Ectodermal cell (in vitro differentiated cells): ENCODE measurements at regions not wholly inside any gene's neighbourhood (a gene's known extent, or its start where the extent isn't known, plus 50 kb on each side); places are given as distances from the start of the nearest gene placed in this dataset.

Experiments used
- H3K27ac ChIP-seq: 2 replicates; pipeline ENCODE4 v1.7.0; 2013; ENCODE audit warnings: mild to moderate bottlenecking, low read depth, low read length; ENCODE audit not compliant: insufficient read depth, poor library complexity, severe bottlenecking
- H3K27me3 ChIP-seq: 2 replicates; pipeline ENCODE4 v1.7.0; 2013; ENCODE audit warnings: mild to moderate bottlenecking, low read length; ENCODE audit not compliant: insufficient read depth, control insufficient read depth, poor library complexity, severe bottlenecking
- H3K36me3 ChIP-seq: one replicate; pipeline ENCODE4 v1.7.0; 2013; ENCODE audit warnings: low read length; ENCODE audit not compliant: control insufficient read depth, insufficient read depth
- H3K4me1 ChIP-seq: one replicate; pipeline ENCODE4 v1.7.0; 2013; ENCODE audit warnings: low read length; ENCODE audit not compliant: control insufficient read depth, insufficient read depth
- H3K4me3 ChIP-seq: 2 replicates; pipeline ENCODE4 v1.7.0; 2013; ENCODE audit warnings: low read depth, low read length, control low read depth; ENCODE audit not compliant: insufficient read depth
- H3K9me3 ChIP-seq: 2 replicates; pipeline ENCODE4 v1.7.0; 2013; ENCODE audit warnings: mild to moderate bottlenecking, low read length, moderate library complexity; ENCODE audit not compliant: control insufficient read depth
- WGBS, 2 experiments: methylation state at CpG; one replicate each; pipeline ENCODE4 v1.1.7; 2013; ENCODE audit warnings: missing lambda C conversion rate in 2 of 2; 5-methylcytosine and 5-hydroxymethylcytosine counted together

DNA sequence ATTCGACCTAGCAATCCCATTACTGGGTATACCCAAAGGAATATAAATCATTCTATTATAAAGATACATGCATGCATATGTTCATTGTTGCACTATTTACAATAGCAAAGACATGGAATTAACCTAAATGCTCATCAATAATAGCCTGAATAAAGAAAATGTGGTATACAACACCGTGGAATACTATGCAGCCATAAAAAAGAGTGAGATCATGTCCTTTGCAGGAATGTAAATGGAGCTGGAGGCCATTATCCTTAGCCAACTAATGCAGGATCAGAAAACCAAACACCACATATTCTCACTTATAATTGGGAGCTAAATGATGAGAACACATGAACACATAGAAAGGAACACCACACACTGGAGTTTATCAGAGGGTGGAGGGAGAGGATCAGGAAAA, 69.5 kb upstream of the TNR start:
- Histone ChIP-seq H3K27ac (no peak overlapping the region), H3K27me3 (no peaks in the 10 kb centered on the region), H3K36me3 (no peaks in the 10 kb centered on the region), H3K4me3 (no peak overlapping the region), H3K9me3 (no peaks in the 10 kb centered on the region), H3K4me1 (no peaks in the 10 kb centered on the region)
- 77 to 90% methylated on average over 2 of the region's 2 CpGs for WGBS, 2 experiments

DNA sequence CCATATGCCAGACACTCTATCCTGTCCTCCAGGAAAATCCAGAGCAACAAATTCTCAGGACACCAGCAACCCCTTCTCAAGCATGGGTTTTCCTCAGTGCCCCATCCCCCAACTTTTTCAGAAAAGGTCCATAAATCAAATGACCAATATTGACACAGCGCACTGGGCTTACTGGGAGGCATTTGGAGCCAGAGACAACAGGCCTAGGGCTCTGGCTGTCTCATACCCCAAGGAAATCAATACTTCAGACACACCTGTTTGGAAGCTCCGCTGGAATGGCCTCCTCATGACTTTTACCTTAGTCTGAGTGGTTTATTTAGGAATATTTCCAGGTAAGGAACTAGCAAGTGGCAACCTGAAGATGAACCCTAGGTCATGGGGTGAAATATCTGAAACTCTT, 66.9 kb upstream of the TNR start:
- no peak overlapping the region for H3K27ac ChIP-seq
- no peaks in the 10 kb centered on the region for H3K9me3 ChIP-seq
- no peaks in the 10 kb centered on the region for H3K27me3 ChIP-seq
- no peaks in the 10 kb centered on the region for H3K36me3 ChIP-seq
- 88 to 100% methylated on average over 2 of the region's 2 CpGs for WGBS, 2 experiments
- no peaks in the 10 kb centered on the region for H3K4me1 ChIP-seq
- H3K4me3 ChIP-seq = no peak overlapping the region

DNA sequence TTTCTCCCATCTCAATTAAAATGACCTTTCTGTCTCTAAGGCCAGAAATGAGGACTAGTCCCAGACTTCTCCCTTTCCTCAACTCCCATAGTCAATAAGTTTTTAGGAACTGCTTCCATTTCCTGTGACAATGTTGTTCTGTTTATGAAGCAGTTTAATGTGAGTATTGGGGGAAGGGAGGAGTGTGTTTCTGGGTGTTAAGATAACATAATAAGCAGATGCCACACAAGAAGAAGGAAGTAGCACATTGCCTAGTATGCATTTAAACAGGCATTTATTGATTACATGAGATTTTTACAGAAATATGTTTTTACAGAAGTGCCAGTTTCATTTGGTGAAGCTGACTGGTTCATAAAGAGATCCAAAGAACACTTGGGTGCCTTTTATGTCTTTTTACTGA, 65.6 kb upstream of the TNR start:
- Histone ChIP-seq H3K36me3 (no peaks in the 10 kb centered on the region), H3K27me3 (no peaks in the 10 kb centered on the region), H3K27ac (no peak overlapping the region), H3K4me1 (no peaks in the 10 kb centered on the region), H3K9me3 (no peaks in the 10 kb centered on the region), H3K4me3 (no peak overlapping the region)

DNA sequence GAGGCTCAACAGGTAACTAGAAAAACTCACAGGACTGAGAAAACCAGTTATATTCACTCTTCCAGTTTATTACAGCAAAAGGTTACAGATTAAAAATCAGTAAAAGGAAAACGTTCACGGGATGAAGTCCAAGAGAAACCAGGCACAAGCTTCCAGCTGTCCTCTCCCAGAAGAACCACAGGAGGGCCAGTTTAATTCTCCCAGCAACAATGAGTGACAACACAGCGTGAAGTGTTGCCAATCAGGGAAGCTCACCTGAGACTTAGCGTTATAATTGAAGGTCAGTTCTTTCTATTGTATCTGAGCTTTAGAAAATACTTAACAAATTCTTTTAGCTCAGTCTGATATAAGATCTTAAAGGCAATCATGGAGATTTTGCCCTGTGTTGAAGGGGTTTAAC, 65.2 kb upstream of the TNR start:
- no peak overlapping the region for H3K27ac ChIP-seq
- H3K36me3 ChIP-seq = no peaks in the 10 kb centered on the region
- no peaks in the 10 kb centered on the region for H3K4me1 ChIP-seq
- no peaks in the 10 kb centered on the region for H3K9me3 ChIP-seq
- H3K4me3 ChIP-seq = no peak overlapping the region
- WGBS, 2 experiments = 18% methylated on average over 4 of the region's 4 CpGs
- H3K27me3 ChIP-seq = no peaks in the 10 kb centered on the region

DNA sequence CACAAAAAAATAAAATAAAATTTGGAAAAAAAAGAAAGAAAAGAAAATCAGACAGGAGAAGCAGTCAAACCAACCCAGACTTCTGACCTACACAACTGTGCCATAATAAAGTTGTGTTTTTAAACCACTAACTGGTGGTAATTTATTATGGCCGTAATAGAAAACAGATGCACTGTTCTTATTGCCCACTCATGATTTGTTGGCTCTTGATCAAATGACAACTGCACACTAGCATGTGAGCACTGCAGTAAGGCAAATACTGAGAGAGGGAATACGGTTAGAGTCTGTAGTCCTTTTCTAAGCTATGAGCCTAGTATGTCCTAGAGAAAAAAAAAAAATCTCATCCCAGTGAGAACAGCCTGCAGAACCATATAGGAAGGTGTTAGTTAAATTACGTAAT, 61.2 kb upstream of the TNR start:
- no peak overlapping the region for H3K27ac ChIP-seq
- H3K4me3 ChIP-seq = no peak overlapping the region
- no peaks in the 10 kb centered on the region for H3K27me3 ChIP-seq
- no peaks in the 10 kb centered on the region for H3K9me3 ChIP-seq
- WGBS, 2 experiments = 97% methylated on average over 3 of the region's 3 CpGs
- H3K36me3 ChIP-seq = no peaks in the 10 kb centered on the region
- H3K4me1 ChIP-seq = no peaks in the 10 kb centered on the region

DNA sequence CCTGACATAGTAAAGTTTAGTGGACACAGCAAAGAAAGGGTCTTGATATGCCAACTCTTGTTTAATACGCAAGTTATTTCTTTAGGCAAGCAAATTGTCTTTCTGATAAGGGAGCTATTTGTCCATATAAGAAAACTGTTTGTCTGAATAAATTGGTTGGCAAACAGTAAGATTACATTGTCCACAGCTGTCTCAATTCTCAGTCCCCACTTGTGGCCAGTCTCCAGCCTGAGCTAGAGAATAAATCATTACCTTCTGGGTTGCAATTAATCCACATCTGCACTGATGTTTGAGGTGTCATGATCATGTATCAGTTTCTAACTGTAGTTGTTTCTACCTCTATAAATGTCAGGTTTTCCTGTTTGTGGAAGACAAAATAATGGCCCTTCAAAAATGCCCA, 60.0 kb upstream of the TNR start:
- Histone ChIP-seq H3K4me1 (no peaks in the 10 kb centered on the region), H3K9me3 (no peaks in the 10 kb centered on the region), H3K36me3 (no peaks in the 10 kb centered on the region), H3K27me3 (no peaks in the 10 kb centered on the region), H3K27ac (no peak overlapping the region), H3K4me3 (no peak overlapping the region)
- 94 to 100% methylated on average over 1 of the region's 1 CpG for WGBS, 2 experiments

DNA sequence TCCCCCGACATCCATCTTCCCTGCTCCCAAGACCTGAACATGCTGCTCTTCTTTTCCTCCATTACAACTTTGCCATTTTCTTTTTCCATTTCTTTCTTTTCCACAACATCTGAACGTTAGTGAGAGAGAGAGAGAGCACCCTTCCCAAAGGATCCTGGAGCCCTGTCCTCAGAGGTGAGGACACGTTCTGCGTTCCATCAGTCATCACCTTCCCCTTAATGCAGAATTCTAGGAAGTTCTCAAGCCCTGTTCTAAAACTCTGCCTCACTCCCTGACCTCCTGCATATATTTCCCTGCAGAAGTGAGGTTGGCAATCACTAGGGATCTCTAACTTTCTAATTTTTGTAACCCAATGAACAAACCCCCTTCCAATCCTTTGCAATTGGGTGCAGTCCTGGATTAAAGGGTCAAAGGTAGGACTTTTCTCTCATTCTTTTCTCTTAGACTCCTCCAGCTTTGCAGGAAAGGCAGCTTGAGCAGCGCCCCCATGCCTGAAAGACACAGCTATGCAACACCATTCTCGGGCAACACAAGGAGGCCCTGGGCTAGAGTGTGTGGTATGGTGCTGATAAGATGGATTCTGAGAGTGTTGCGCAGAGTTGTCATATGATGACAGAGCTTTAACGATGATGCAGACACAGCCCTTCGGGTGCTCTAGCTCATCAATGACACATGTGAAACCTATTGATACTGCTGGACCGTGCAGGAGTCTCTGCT, 59.2 kb upstream of the TNR start:
- Histone ChIP-seq H3K9me3 (no peaks in the 10 kb centered on the region), H3K4me3 (no peak overlapping the region), H3K27ac (no peak overlapping the region), H3K27me3 (no peaks in the 10 kb centered on the region), H3K4me1 (no peaks in the 10 kb centered on the region), H3K36me3 (no peaks in the 10 kb centered on the region)
- WGBS, 2 experiments = 87 to 88% methylated on average over 10 of the region's 10 CpGs

DNA sequence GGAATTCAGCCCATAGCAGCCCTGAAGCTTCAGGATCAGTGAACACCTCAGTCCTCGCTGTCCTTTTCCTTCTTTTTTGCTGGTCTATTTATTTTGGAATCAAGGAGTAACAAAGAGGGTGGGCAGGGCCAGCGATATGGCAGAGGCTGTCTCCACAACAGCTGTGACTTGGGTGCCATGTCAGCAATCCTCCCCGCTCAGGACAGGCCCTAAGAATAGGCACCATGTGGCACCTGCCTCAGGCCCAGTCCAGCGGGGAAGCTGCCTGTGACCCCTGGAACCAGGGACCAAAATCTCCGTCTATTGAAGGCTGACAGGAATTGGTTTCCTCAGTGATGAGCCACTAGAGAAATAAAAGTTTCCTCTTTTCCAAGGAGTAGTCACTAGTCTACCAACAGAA, 58.6 kb upstream of the TNR start:
- no peaks in the 10 kb centered on the region for H3K4me1 ChIP-seq
- H3K4me3 ChIP-seq = no peak overlapping the region
- WGBS, 2 experiments = 74 to 75% methylated on average over 5 of the region's 5 CpGs
- H3K27me3 ChIP-seq = no peaks in the 10 kb centered on the region
- H3K27ac ChIP-seq = no peak overlapping the region
- H3K36me3 ChIP-seq = no peaks in the 10 kb centered on the region
- H3K9me3 ChIP-seq = no peaks in the 10 kb centered on the region

DNA sequence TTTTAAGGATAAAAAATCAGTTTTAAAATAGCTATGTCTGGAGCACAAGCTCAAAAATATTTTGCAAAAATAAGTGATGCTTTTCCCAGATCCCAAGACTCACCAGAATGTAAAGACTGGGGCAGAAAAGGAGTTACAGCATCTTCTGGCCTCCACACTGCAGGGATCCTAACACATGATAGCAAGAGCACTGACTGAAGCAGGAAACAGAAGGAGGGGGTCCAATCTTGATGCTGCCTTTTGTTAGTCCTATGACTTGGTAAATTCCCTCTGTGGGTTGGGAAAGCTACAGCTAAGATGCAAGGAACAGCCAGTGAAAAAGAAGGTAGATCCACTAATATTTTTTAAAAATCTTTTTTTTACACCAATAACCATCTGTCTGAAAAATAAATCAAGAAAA, 54.2 kb upstream of the TNR start:
- H3K4me3 ChIP-seq = no peak overlapping the region

DNA sequence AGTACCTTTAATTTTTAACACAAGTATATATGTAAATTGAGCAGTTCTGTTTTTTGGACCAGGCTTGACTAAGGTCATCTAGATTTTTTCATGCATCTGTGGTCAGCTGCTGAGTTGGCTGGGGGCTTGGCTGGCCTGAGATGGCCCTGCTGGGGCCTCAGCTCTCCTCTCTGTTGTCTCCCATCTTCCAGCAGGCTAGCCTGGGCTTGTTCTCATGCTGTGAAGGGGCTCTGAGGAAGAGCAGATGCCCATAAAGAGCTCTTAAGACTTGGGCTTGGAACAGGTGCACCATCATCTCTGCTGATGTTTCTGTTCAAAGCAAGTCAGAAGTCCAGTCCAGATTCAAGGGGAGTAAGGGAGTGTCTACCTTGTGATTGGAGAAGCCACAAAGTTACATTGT, 51.2 kb upstream of the TNR start:
- Histone ChIP-seq H3K27me3 (no peaks in the 10 kb centered on the region), H3K9me3 (no peaks in the 10 kb centered on the region), H3K36me3 (no peaks in the 10 kb centered on the region), H3K27ac (no peak overlapping the region), H3K4me1 (no peaks in the 10 kb centered on the region), H3K4me3 (no peak overlapping the region)

More for the DNA sequence above, 54.2 kb upstream of the TNR start:
- no peak overlapping the region for H3K27ac ChIP-seq
- H3K27me3 ChIP-seq = no peaks in the 10 kb centered on the region
- no peaks in the 10 kb centered on the region for H3K4me1 ChIP-seq
- H3K9me3 ChIP-seq = no peaks in the 10 kb centered on the region
- H3K36me3 ChIP-seq = no peaks in the 10 kb centered on the region

DNA sequence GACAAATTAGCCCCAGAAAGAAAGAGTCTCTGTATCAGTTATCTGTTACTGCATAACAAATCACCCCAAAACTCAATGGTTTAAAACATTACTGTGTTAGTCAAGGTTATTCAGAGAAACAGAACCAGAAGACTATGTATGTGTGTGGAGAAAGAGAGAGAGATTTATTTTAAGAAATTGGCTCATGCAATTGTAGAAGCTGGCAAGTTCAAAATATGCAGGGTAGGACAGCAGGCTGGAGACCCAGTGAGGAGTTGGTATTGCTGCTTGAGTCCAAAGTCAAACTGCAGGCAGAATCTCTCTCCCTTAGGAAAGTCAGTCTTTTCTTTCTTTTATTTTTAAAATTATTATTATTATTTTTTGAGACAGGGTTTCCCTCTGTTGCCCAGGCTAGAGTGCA, 50.2 kb upstream of the TNR start:
- no peak overlapping the region for H3K27ac ChIP-seq
- H3K27me3 ChIP-seq = no peaks in the 10 kb centered on the region
- H3K36me3 ChIP-seq = no peaks in the 10 kb centered on the region
- H3K9me3 ChIP-seq = no peaks in the 10 kb centered on the region
- no peaks in the 10 kb centered on the region for H3K4me1 ChIP-seq
- no peak overlapping the region for H3K4me3 ChIP-seq
